Panc1 (cell line): ENCODE measurements at regions not wholly inside any gene's neighbourhood (a gene's known extent, or its start where the extent isn't known, plus 50 kb on each side); places are given as distances from the start of the nearest gene placed in this dataset.
"Not testable (repeated sequence)": the region's sequence is repeated elsewhere in the genome, so short reads cannot be mapped to it uniquely, and the experiment has no call there.

Source experiments
- POLR2AphosphoS5 ChIP-seq: IDR thresholded peaks from 2 replicates; pipeline ENCODE4 v1.6.1; 2012; ENCODE audit warnings: mild to moderate bottlenecking, low read depth, low read length, moderate library complexity
- TF ChIP-seq, protein P1 (sequence below): fragments of 450-650 bp; IDR thresholded peaks from 2 replicates; pipeline ENCODE4 v1.5.1; 2017; ENCODE audit warnings: mild to moderate bottlenecking

DNA sequence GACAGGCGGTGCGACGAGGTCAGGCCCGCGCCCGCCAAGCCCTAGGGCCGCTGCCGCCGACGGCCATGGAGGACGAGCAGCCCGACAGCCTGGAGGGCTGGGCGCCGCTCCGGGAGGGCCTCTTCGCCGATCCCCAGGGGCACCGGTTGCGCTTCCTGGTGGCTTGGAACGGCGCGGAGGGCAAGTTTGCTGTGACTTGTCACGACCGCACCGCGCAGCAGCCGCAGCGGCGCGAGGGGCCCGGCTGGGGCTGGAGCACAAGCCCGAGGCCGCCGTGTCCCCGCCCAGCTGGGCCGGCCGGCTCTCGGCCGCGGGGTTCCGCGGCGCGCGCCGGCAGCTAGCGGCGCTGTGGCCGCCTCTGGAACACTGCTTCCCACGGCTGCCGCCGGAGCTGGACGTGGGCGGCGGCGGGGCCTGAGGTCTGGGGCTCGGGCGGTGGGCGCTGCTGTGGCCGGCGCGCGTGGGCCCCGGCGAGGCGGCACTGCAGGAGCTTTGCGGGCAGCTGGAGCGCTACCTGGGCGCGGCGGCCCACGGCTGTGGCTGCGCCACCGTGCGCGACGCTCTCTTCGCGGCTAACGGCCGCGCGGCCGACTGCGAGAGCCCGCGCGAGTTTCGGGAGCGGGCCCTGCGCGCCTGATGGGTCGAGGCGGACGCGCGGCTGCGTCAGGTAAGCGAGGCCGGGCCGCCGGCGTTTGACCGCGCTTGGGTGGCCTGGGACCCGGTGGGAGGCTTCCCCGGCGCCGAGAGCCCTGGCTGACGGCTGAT, 122.0 kb upstream of the NIPA1 start:
- TF ChIP-seq, protein P1, sequence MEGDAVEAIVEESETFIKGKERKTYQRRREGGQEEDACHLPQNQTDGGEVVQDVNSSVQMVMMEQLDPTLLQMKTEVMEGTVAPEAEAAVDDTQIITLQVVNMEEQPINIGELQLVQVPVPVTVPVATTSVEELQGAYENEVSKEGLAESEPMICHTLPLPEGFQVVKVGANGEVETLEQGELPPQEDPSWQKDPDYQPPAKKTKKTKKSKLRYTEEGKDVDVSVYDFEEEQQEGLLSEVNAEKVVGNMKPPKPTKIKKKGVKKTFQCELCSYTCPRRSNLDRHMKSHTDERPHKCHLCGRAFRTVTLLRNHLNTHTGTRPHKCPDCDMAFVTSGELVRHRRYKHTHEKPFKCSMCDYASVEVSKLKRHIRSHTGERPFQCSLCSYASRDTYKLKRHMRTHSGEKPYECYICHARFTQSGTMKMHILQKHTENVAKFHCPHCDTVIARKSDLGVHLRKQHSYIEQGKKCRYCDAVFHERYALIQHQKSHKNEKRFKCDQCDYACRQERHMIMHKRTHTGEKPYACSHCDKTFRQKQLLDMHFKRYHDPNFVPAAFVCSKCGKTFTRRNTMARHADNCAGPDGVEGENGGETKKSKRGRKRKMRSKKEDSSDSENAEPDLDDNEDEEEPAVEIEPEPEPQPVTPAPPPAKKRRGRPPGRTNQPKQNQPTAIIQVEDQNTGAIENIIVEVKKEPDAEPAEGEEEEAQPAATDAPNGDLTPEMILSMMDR, result not testable (repeated sequence)
- not testable (repeated sequence) for TF ChIP-seq POLR2AphosphoS5
